ENCODE measurements at regions not wholly inside any gene's neighbourhood (a gene's known extent, or its start where the extent isn't known, plus 50 kb on each side); places are given as distances from the start of the nearest gene placed in this dataset.

DNA sequence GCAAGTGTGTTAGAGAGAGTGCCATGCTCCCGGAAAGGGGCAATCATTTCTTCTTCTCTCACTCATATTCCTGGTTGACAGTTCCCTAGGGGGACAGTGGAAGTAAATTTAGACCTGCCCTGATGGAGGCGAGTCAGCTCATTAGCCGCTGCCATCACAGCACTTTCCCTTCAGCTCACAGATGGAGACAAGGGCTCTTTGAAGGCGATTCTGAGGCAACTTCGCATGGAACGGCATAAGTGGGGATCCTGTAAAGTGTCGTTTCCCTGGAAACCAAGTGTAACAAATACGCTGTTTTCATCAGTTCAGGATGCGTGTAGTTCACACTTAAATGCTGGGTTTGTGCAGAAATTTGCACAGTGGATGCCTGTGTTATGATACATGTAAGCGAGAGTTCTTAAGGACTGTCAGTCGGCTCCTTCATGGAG is 114.5 kb upstream of the TMPRSS15 start:
- no peak for ATAC-seq

DNA sequence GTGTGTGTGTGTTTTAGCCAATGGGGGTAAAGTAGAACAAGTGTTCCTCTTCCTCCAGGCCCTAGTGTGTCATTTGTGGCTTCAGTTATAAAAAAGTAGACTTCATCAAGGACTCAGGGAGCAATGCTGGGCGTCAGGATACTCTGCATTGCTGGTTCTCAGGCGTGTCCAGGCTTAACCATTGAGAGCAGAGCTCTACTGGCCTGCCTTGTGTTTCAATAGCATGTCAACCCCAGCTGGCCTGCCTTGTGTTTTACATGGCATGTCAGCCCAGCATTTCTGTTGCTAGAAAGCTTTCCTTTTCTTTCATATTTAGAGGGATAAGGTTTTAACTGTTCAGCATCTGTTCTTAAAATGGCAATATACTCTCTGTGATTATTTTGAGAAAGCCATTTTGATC is 117.6 kb upstream of the TMPRSS15 start:
- no peak for ATAC-seq
- Histone ChIP-seq H3K4me3 (no peak overlapping the region), H3K9me3 (no peaks in the 10 kb centered on the region), H3K4me1 (ENCODE audit: low read depth) (no peaks in the 10 kb centered on the region), H3K36me3 (ENCODE audit: low read depth) (no peaks in the 10 kb centered on the region)
- no peak for DNase-seq
- TF ChIP-seq, protein P1, sequence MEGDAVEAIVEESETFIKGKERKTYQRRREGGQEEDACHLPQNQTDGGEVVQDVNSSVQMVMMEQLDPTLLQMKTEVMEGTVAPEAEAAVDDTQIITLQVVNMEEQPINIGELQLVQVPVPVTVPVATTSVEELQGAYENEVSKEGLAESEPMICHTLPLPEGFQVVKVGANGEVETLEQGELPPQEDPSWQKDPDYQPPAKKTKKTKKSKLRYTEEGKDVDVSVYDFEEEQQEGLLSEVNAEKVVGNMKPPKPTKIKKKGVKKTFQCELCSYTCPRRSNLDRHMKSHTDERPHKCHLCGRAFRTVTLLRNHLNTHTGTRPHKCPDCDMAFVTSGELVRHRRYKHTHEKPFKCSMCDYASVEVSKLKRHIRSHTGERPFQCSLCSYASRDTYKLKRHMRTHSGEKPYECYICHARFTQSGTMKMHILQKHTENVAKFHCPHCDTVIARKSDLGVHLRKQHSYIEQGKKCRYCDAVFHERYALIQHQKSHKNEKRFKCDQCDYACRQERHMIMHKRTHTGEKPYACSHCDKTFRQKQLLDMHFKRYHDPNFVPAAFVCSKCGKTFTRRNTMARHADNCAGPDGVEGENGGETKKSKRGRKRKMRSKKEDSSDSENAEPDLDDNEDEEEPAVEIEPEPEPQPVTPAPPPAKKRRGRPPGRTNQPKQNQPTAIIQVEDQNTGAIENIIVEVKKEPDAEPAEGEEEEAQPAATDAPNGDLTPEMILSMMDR (IDR thresholded peaks at IDR 0.05): no peak
- intact Hi-C loops (cut with DNase I, micrococcal nuclease): no loop called here

More for the DNA sequence above, 114.5 kb upstream of the TMPRSS15 start:
- TF ChIP-seq, protein P1 (IDR thresholded peaks at IDR 0.05): no peak
- Histone ChIP-seq H3K4me1 (ENCODE audit: low read depth) (no peaks in the 10 kb centered on the region), H3K36me3 (ENCODE audit: low read depth) (no peaks in the 10 kb centered on the region), H3K9me3 (no peaks in the 10 kb centered on the region), H3K4me3 (no peak overlapping the region)
- intact Hi-C loops (cut with DNase I, micrococcal nuclease): no loop called here
- DNase-seq: no peak

DNA sequence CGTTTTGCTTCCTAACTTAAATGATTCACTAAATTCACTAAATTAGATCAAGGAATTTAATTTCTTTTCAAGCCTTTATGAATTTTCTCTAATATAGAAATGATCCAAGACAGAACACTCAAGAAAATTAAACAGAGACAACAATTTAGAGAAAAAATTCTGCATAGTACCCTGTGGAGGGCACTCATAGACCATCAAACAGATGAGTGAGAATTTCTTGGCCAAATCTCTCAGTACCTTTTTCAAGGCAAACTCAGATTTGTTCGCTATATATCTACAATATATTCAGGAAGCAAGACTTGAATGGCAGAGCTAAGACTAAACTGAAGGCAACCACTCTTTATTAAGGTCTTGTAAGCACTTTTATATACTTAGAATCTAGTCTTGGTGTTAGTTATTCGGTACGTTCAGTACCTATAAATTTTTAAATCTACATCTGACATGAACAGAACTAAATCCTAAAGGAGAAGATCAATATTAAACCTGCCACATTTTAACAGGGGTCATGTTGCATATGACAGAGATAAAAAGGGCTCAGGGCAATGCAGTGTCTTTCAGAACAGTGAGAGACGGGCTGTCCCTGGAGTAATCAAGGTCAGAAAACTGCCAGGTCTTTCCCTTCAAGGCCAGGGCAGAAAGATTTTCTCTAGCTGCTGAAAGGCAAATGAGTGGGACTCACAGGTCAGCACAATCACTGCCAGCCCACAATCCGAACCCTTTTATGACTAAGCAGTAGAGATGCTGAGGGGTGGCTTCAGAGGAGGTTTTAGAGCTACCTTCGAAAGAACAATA is 118.8 kb upstream of the TMPRSS15 start:
- H3K4me3 ChIP-seq: no peak overlapping the region
- intact Hi-C loops (cut with DNase I, micrococcal nuclease): no loop called here
- H3K36me3 ChIP-seq (ENCODE audit: low read depth): no peaks in the 10 kb centered on the region
- TF ChIP-seq, protein P1 (IDR thresholded peaks at IDR 0.05): no peak
- ATAC-seq: no peak
- H3K4me1 ChIP-seq (ENCODE audit: low read depth): no peaks in the 10 kb centered on the region
- H3K9me3 ChIP-seq: no peaks in the 10 kb centered on the region
- DNase-seq: no peak

DNA sequence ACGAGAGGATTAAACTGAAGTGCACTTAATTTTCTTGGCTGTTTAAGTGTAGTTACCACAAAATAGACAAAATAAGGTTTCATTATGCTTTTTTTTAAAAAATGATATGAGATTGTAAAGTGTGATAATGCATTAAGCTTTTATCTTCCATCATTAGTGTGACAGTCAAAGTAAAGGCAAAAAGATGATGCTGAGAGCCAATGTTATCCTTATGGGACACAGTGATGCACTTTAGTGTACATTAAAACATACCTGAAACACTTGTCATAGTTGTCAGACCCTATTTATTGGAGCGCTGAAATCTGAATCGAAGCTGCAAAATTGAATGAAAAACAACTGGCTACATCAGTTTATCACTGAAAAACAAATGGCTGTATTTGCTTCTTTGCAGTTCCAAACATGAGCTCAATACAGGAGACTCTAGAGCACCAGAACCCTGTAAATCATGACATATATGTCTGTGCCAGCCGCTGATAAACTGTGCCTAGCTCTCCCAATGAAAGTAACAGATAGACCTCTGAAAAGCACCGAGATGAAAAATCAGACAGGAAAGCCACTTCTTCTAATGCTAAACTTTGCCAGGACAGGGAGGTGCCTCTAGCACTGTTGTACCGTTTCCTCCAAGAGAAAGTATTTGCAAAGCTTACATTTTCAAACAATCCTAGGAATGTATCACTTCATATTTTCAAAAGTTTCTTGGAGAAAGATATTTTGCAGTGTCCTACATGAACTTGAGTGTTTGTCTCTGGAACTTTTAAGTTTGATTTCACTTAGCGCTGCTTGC is 120.7 kb upstream of the TMPRSS15 start:
- Histone ChIP-seq H3K4me1 (ENCODE audit: low read depth) (no peaks in the 10 kb centered on the region), H3K9me3 (no peaks in the 10 kb centered on the region), H3K36me3 (ENCODE audit: low read depth) (no peaks in the 10 kb centered on the region), H3K4me3 (no peak overlapping the region)
- intact Hi-C loops (cut with DNase I, micrococcal nuclease): no loop called here
- ATAC-seq: no peak
- TF ChIP-seq, protein P1 (IDR thresholded peaks at IDR 0.05): no peak
- no peak for DNase-seq

DNA sequence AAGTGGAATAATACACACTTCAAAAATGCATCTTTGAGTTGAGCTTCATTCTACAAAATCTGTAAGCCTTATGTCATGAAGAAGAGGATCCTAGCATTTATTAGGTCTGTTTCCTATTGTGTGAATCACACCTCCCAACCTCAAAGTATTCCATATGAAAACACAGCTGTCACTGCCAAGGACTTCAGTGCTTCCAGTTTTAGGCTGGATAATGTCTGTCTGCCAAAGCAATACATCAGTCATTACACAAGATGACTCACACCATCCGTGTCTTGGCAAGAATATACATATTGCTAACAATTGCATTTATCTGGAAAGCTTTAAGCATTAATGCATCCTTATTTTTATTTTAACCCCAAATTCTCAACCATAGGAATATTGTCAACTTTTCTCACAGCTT is 125.7 kb upstream of the TMPRSS15 start:
- no peak overlapping the region for H3K4me3 ChIP-seq
- ATAC-seq: no peak
- TF ChIP-seq, protein P1 (IDR thresholded peaks at IDR 0.05): no peak
- H3K36me3 ChIP-seq (ENCODE audit: low read depth): no peaks in the 10 kb centered on the region
- DNase-seq: no peak
- no peaks in the 10 kb centered on the region for H3K4me1 ChIP-seq (ENCODE audit: low read depth)
- intact Hi-C loops (cut with DNase I, micrococcal nuclease): no loop called here
- H3K9me3 ChIP-seq: no peaks in the 10 kb centered on the region
